PC-3 (cell line): ENCODE measurements at regions not wholly inside any gene's neighbourhood (a gene's known extent, or its start where the extent isn't known, plus 50 kb on each side); places are given as distances from the start of the nearest gene placed in this dataset.

Experiments used
- ATAC-seq: fragments of 200-7000 bp; cut with Tn5 transposase; 2 replicates; pipeline ENCODE4 v1.9.1; 2020; ENCODE audit warnings: mild to moderate bottlenecking, moderate library complexity
- BruUV-seq: library from RNA; stranded (reverse); fragments of 400-500 nt; replicated peaks from 2 replicates; lab custom pipeline; 2021; lab: Mats Ljungman, UMichigan
- CTCF ChIA-PET: fragments of 300-600 bp; sonication (Branson Sonifier 250); formaldehyde crosslinking; loops from one replicate; lab custom pipeline; 2022; ENCODE audit warnings: antibody characterized with exemption; lab: Charles Lee
- POLR2A ChIA-PET: fragments of 300-600 bp; sonication (Branson Sonifier 250); formaldehyde crosslinking; loops from one replicate; lab custom pipeline; 2022; ENCODE audit warnings: antibody characterized with exemption; ENCODE audit not compliant: unreplicated experiment; lab: Charles Lee
- DNase-seq: peaks from one replicate; pipeline ENCODE4 v3.0.0-alpha.2; 2015
- H2AFZ ChIP-seq: fragments of 300-600 bp; sonication (generic); 2 replicates; pipeline ENCODE4 v1.6.0; 2016; ENCODE audit warnings: antibody characterized with exemption, low read length
- H3F3A ChIP-seq: fragments of 300-600 bp; sonication (generic); one replicate; pipeline ENCODE4 v1.6.0; 2017; ENCODE audit warnings: antibody characterized with exemption, low read length, control low read depth, mild to moderate bottlenecking; ENCODE audit not compliant: unreplicated experiment
- H3K27ac ChIP-seq: fragments of 300-600 bp; sonication (generic); 2 replicates; pipeline ENCODE4 v1.5.1; 2016; ENCODE audit warnings: mild to moderate bottlenecking, low read length
- H3K27me3 ChIP-seq: fragments of 300-600 bp; sonication (generic); 2 replicates; pipeline ENCODE4 v1.6.1; 2016; ENCODE audit warnings: low read length, mixed read lengths
- H3K36me3 ChIP-seq: fragments of 300-600 bp; sonication (generic); 2 replicates; pipeline ENCODE4 v1.6.1; 2016; ENCODE audit warnings: low read depth, mixed run types, low read length, mixed read lengths
- H3K4me1 ChIP-seq: fragments of 300-600 bp; sonication (generic); 2 replicates; pipeline ENCODE4 v1.5.1; 2016; ENCODE audit warnings: low read length; ENCODE audit not compliant: insufficient read depth
- H3K4me2 ChIP-seq: fragments of 300-600 bp; sonication (generic); 2 replicates; pipeline ENCODE4 v1.6.0; 2016; ENCODE audit warnings: low read length
- H3K4me3 ChIP-seq: fragments of 300-600 bp; sonication (generic); 2 replicates; pipeline ENCODE4 v1.5.1; 2016; ENCODE audit warnings: mild to moderate bottlenecking, low read length, mixed read lengths
- H3K79me2 ChIP-seq: fragments of 300-600 bp; sonication (generic); 2 replicates; pipeline ENCODE4 v1.6.1; 2017; ENCODE audit warnings: low read length, mixed read lengths
- H3K9ac ChIP-seq: fragments of 300-600 bp; sonication (generic); 2 replicates; pipeline ENCODE4 v1.6.0; 2016; ENCODE audit warnings: mild to moderate bottlenecking, low read length
- H3K9me2 ChIP-seq: fragments of 300-600 bp; sonication (generic); replicated peaks from 2 replicates; pipeline ENCODE4 v1.6.1; 2016; ENCODE audit warnings: mixed run types, low read length, mixed read lengths
- H3K9me3 ChIP-seq: fragments of 300-600 bp; sonication (generic); 2 replicates; pipeline ENCODE4 v1.6.1; 2016; ENCODE audit warnings: low read length, mixed read lengths
- H4K20me1 ChIP-seq: fragments of 300-600 bp; sonication (generic); 2 replicates; pipeline ENCODE4 v1.6.1; 2016; ENCODE audit warnings: low read length, mixed read lengths
- CTCF ChIP-seq: fragments of 300-600 bp; sonication (generic); conservative IDR thresholded peaks from 2 replicates; pipeline ENCODE4 v1.5.1; 2017; ENCODE audit warnings: antibody characterized with exemption, low read depth, mild to moderate bottlenecking, low read length
- EZH2 ChIP-seq: fragments of 300-600 bp; sonication (generic); IDR thresholded peaks from one replicate; pipeline ENCODE4 v1.6.1; 2017; ENCODE audit warnings: antibody characterized with exemption, mild to moderate bottlenecking, low read length; ENCODE audit not compliant: unreplicated experiment
- EZH2phosphoT487 ChIP-seq: fragments of 300-600 bp; sonication (generic); IDR thresholded peaks from 2 replicates; pipeline ENCODE4 v1.6.1; 2018; ENCODE audit warnings: mild to moderate bottlenecking, antibody characterized with exemption, low read length, borderline replicate concordance
- intact Hi-C: fragments of 100-400 bp; cut with micrococcal nuclease; formaldehyde crosslinking; loops from 2 replicates; pipeline ENCODE4 v1.9.0; 2023

DNA sequence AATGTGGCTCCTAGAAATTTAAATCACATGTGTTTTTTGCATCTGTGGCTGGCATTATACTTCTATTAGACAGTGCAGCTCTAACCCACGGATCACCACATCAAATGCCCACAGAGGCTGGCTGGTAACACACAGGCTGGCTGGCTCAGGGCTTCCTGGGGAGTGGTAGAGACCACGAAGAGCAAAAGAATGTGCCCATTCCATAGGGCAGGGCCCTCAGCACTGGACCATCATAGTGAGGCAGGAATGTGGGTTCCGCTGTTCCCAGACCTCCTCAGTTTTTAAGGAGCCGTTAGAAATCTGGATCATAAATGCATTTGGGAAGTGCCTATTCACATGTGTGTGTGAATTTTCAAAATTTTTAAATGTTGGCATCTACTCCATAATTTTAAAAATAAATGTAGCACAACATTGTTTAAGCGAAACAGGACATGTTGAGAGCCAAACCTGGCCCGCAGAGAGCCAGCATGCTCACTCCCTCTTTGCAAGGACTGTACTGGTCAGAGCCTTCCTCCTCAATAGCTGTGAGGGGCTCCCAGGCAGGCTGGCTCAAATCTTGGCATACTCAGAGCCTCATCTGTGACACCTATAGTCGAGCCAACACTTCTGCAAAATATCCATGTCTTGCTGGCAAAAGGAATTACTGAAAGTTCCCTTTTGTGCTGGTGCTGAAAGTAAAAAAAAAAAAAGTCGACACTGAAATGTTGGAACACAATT, 190.5 kb downstream of the FNDC1 start:
- Histone ChIP-seq H4K20me1 (no peaks in the 10 kb centered on the region), H2AFZ (no peak overlapping the region), H3K9ac (no peak overlapping the region), H3K27me3 (peaks cover 21% of the 10 kb centered on the region), H3F3A (no peaks in the 10 kb centered on the region), H3K27ac (no peak overlapping the region), H3K9me2 (no peaks in the 10 kb centered on the region), H3K9me3 (no peaks in the 10 kb centered on the region), H3K36me3 (no peaks in the 10 kb centered on the region), H3K4me3 (no peak overlapping the region), H3K79me2 (no peaks in the 10 kb centered on the region), H3K4me1 (no peaks in the 10 kb centered on the region), H3K4me2 (no peak overlapping the region)
- intact Hi-C loops, result no loop called here
- BruUV-seq, result no TSS peak
- TF ChIP-seq EZH2phosphoT487 (no peak), CTCF (no peak), EZH2 (no peak)
- ChIA-PET POLR2A (no interaction called here), CTCF (interaction anchor here (0.6 kb wide), 1 partner anchor 30 kb away, joined by 3 read pairs; no protein-coding TSS in a partner anchor)
- ATAC-seq, result no peak
- DNase-seq, result no peak

DNA sequence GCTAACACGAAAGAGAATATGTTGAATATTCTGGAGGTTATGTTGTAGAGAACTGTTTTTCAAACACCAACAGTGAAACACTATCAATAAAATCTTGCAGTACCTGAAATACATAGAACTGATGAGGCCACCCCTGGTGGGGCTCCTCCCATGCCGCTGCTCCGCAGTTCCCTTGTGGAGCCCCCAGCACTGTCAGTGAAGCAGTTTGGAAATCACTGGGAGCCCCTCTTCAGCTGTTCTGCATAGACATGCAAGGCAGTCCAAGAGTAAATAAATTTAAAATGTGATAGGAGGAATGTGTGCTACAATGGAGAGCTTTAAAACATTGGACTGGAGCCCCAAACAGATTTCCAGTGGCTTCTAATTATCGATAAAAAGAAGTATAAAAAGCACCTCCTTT, 189.4 kb downstream of the FNDC1 start:
- no peak overlapping the region for H3K9ac ChIP-seq
- ATAC-seq (no peak), DNase-seq (no peak)
- no peaks in the 10 kb centered on the region for H3K9me3 ChIP-seq
- TF ChIP-seq EZH2phosphoT487, result no peak
- TF ChIP-seq EZH2, result no peak
- no peak for TF ChIP-seq CTCF
- POLR2A ChIA-PET, result no interaction called here
- H2AFZ ChIP-seq, result no peak overlapping the region
- no peak overlapping the region for H3K27ac ChIP-seq
- no peaks in the 10 kb centered on the region for H3K79me2 ChIP-seq
- H3K36me3 ChIP-seq, result no peaks in the 10 kb centered on the region
- no peak overlapping the region for H3K4me2 ChIP-seq
- CTCF ChIA-PET, result no interaction called here
- H3K27me3 ChIP-seq, result peaks cover 21% of the 10 kb centered on the region
- H3F3A ChIP-seq, result no peaks in the 10 kb centered on the region
- no peaks in the 10 kb centered on the region for H3K9me2 ChIP-seq
- no peaks in the 10 kb centered on the region for H3K4me1 ChIP-seq
- H3K4me3 ChIP-seq, result no peak overlapping the region
- no TSS peak for BruUV-seq
- intact Hi-C loops, result no loop called here
- H4K20me1 ChIP-seq, result no peaks in the 10 kb centered on the region

GRCh38 chr6:159357211-159357915, 188.2 kb downstream of the FNDC1 start:
- Histone ChIP-seq H3F3A (no peaks in the 10 kb centered on the region), H3K79me2 (no peaks in the 10 kb centered on the region), H3K9me2 (no peaks in the 10 kb centered on the region), H3K4me3 (no peak overlapping the region), H3K27ac (no peak overlapping the region), H3K27me3 (peaks cover 21% of the 10 kb centered on the region), H3K4me1 (no peaks in the 10 kb centered on the region), H3K9me3 (no peaks in the 10 kb centered on the region), H3K9ac (no peak overlapping the region), H3K36me3 (no peaks in the 10 kb centered on the region), H2AFZ (no peak overlapping the region), H4K20me1 (no peaks in the 10 kb centered on the region), H3K4me2 (no peak overlapping the region)
- ChIA-PET CTCF (no interaction called here), POLR2A (no interaction called here)
- BruUV-seq, result no TSS peak
- TF ChIP-seq EZH2 (no peak), EZH2phosphoT487 (no peak), CTCF (no peak)
- DNase-seq (no peak), ATAC-seq (no peak)
- intact Hi-C loops, result no loop called here
